MM.1S (cell line): ENCODE measurements at regions not wholly inside any gene's neighbourhood (a gene's known extent, or its start where the extent isn't known, plus 50 kb on each side); places are given as distances from the start of the nearest gene placed in this dataset.

Source experiments
- DNase-seq: peaks from one replicate; pipeline ENCODE4 v3.0.0-alpha.2; 2015
- H2AFZ ChIP-seq: fragments of 300-600 bp; sonication (generic); 2 replicates; pipeline ENCODE4 v1.6.0; 2016; ENCODE audit warnings: antibody characterized with exemption, low read length
- H3F3A ChIP-seq: fragments of 300-600 bp; sonication (generic); 2 replicates; pipeline ENCODE4 v1.6.1; 2016; ENCODE audit warnings: mild to moderate bottlenecking, antibody characterized with exemption, low read length, moderate library complexity, mixed read lengths; ENCODE audit not compliant: insufficient read depth
- H3K27ac ChIP-seq: fragments of 300-600 bp; sonication (generic); 2 replicates; pipeline ENCODE4 v1.5.1; 2016; ENCODE audit warnings: mild to moderate bottlenecking, low read length
- H3K27me3 ChIP-seq: fragments of 300-600 bp; sonication (generic); replicated peaks from 2 replicates; pipeline ENCODE4 v1.6.0; 2016; ENCODE audit warnings: low read length; ENCODE audit not compliant: insufficient read depth
- H3K36me3 ChIP-seq: fragments of 300-600 bp; sonication (generic); replicated peaks from 2 replicates; pipeline ENCODE4 v1.6.1; 2016; ENCODE audit warnings: mild to moderate bottlenecking, low read length, mixed read lengths; ENCODE audit not compliant: insufficient read depth
- H3K4me1 ChIP-seq: fragments of 300-600 bp; sonication (generic); 2 replicates; pipeline ENCODE4 v1.6.1; 2016; ENCODE audit warnings: low read length, mixed read lengths
- H3K4me2 ChIP-seq: fragments of 300-600 bp; sonication (generic); 2 replicates; pipeline ENCODE4 v1.6.0; 2016; ENCODE audit warnings: low read depth, low read length
- H3K4me3 ChIP-seq: fragments of 300-600 bp; sonication (generic); 2 replicates; pipeline ENCODE4 v1.5.1; 2016; ENCODE audit warnings: low read length, mixed read lengths
- H3K79me2 ChIP-seq: fragments of 300-600 bp; sonication (generic); 2 replicates; pipeline ENCODE4 v1.6.1; 2016; ENCODE audit warnings: mixed run types, low read length, mixed read lengths
- H3K9ac ChIP-seq: fragments of 300-600 bp; sonication (generic); 2 replicates; pipeline ENCODE4 v1.6.1; 2016; ENCODE audit warnings: low read length, mixed read lengths
- H3K9me2 ChIP-seq: fragments of 300-600 bp; sonication (generic); replicated peaks from 2 replicates; pipeline ENCODE4 v1.6.1; 2016; ENCODE audit warnings: mild to moderate bottlenecking, low read length, mixed read lengths; ENCODE audit not compliant: insufficient read depth
- H3K9me3 ChIP-seq: fragments of 300-600 bp; sonication (generic); replicated peaks from 2 replicates; pipeline ENCODE4 v1.6.1; 2016; ENCODE audit warnings: mild to moderate bottlenecking, low read length, mixed read lengths; ENCODE audit not compliant: insufficient read depth
- H4K20me1 ChIP-seq: fragments of 300-600 bp; sonication (generic); 2 replicates; pipeline ENCODE4 v1.6.1; 2016; ENCODE audit warnings: mild to moderate bottlenecking, low read length, moderate library complexity, mixed read lengths; ENCODE audit not compliant: insufficient read depth
- EZH2 ChIP-seq: fragments of 300-600 bp; sonication (generic); optimal IDR thresholded peaks from 2 replicates; pipeline ENCODE3; 2017; ENCODE audit warnings: low read depth, mild to moderate bottlenecking, antibody characterized with exemption, low read length, mixed read lengths
- EZH2phosphoT487 ChIP-seq: fragments of 300-600 bp; sonication (generic); IDR thresholded peaks from 2 replicates; pipeline ENCODE4 v1.6.1; 2018; ENCODE audit warnings: antibody characterized with exemption, low read length
- TF ChIP-seq, protein P1 (sequence below): fragments of 300-600 bp; sonication (generic); IDR thresholded peaks from 2 replicates; pipeline ENCODE4 v1.5.1; 2016; ENCODE audit warnings: antibody characterized with exemption, low read length, mixed read lengths

DNA sequence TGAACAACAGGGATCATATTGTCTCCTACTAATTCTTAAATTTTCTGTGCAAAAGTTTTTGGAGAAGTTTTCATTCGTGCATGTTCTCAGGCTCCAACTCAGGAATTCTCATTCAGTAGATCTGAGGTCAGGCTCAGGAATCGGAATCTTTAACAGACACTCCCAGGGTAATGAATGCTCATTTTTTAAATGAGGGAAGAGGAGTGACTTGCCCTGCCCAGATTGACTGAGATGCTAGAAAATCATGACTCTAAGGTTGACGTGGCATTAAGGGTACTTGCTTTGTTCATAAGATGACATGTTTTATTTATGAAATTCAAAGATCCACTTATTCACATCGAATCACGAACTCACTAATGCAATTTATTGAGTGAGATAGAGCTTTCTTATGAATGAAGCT, 196.6 kb upstream of the NPVF start:
- no peaks in the 10 kb centered on the region for H3K4me1 ChIP-seq
- H3K27me3 ChIP-seq = no peaks in the 10 kb centered on the region
- H2AFZ ChIP-seq = no peak overlapping the region
- H3K9me2 ChIP-seq = no peaks in the 10 kb centered on the region
- no peaks in the 10 kb centered on the region for H3F3A ChIP-seq
- no peak for DNase-seq
- H3K4me3 ChIP-seq = no peak overlapping the region
- no peak overlapping the region for H3K4me2 ChIP-seq
- H3K9ac ChIP-seq = no peak overlapping the region
- no peak overlapping the region for H3K27ac ChIP-seq
- no peaks in the 10 kb centered on the region for H4K20me1 ChIP-seq
- no peak for TF ChIP-seq EZH2
- TF ChIP-seq EZH2phosphoT487 = no peak
- TF ChIP-seq, protein P1, sequence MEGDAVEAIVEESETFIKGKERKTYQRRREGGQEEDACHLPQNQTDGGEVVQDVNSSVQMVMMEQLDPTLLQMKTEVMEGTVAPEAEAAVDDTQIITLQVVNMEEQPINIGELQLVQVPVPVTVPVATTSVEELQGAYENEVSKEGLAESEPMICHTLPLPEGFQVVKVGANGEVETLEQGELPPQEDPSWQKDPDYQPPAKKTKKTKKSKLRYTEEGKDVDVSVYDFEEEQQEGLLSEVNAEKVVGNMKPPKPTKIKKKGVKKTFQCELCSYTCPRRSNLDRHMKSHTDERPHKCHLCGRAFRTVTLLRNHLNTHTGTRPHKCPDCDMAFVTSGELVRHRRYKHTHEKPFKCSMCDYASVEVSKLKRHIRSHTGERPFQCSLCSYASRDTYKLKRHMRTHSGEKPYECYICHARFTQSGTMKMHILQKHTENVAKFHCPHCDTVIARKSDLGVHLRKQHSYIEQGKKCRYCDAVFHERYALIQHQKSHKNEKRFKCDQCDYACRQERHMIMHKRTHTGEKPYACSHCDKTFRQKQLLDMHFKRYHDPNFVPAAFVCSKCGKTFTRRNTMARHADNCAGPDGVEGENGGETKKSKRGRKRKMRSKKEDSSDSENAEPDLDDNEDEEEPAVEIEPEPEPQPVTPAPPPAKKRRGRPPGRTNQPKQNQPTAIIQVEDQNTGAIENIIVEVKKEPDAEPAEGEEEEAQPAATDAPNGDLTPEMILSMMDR = no peak
- H3K36me3 ChIP-seq = no peaks in the 10 kb centered on the region
- no peaks in the 10 kb centered on the region for H3K9me3 ChIP-seq
- H3K79me2 ChIP-seq = no peaks in the 10 kb centered on the region

DNA sequence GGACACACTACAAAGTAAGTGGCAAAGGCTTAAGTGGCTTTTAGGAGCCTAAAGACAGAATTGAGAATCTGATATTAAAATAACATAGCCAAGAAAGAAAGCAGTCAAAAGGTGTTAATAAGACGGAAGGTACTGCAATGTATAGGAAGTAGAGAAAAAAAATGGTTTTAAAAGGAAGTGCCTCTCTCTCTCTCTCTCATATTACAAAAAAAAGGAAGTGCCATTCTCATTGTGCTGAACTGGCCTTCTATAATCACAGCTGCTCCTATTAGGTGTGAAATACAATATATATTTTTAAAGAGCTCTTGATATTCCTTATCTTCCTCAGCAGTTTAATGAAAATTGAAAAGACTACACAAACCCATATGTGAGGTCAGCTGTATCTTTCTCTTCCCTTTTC, 199.4 kb upstream of the NPVF start:
- no peaks in the 10 kb centered on the region for H3K27me3 ChIP-seq
- H3K79me2 ChIP-seq = no peaks in the 10 kb centered on the region
- DNase-seq = no peak
- H3K4me3 ChIP-seq = no peak overlapping the region
- H3K27ac ChIP-seq = no peak overlapping the region
- TF ChIP-seq, protein P1 = no peak
- TF ChIP-seq EZH2 (no peak), EZH2phosphoT487 (no peak)
- H4K20me1 ChIP-seq = no peaks in the 10 kb centered on the region
- no peak overlapping the region for H2AFZ ChIP-seq
- H3K4me2 ChIP-seq = no peak overlapping the region
- H3K9me3 ChIP-seq = no peaks in the 10 kb centered on the region
- H3F3A ChIP-seq = no peaks in the 10 kb centered on the region
- no peaks in the 10 kb centered on the region for H3K9me2 ChIP-seq
- H3K4me1 ChIP-seq = no peaks in the 10 kb centered on the region
- no peak overlapping the region for H3K9ac ChIP-seq
- H3K36me3 ChIP-seq = no peaks in the 10 kb centered on the region

DNA sequence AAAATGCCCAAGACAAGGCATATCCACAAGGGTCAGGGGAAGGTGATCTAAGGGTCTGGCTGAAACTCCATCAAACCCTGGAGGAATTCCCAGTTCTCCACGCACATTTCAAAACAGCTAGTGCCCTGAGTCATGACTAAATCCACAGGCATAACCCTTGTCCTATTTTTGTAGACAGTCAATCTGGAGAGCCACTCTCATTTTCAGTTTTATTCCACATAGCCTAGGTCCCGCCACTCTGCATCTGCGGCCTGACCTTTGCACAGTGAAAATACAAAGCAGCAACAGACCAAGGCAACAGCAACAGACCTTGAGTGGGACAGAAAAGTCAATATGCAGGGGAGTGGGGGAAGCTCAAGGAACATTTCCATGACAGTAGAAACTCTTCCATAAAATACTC, 201.4 kb upstream of the NPVF start:
- no peak overlapping the region for H2AFZ ChIP-seq
- no peaks in the 10 kb centered on the region for H3K27me3 ChIP-seq
- H3K9me3 ChIP-seq = no peaks in the 10 kb centered on the region
- no peaks in the 10 kb centered on the region for H3K79me2 ChIP-seq
- no peak overlapping the region for H3K27ac ChIP-seq
- H4K20me1 ChIP-seq = no peaks in the 10 kb centered on the region
- H3K9me2 ChIP-seq = no peaks in the 10 kb centered on the region
- H3K36me3 ChIP-seq = no peaks in the 10 kb centered on the region
- no peak overlapping the region for H3K9ac ChIP-seq
- H3K4me3 ChIP-seq = no peak overlapping the region
- no peaks in the 10 kb centered on the region for H3K4me1 ChIP-seq
- no peaks in the 10 kb centered on the region for H3F3A ChIP-seq
- DNase-seq = no peak
- no peak overlapping the region for H3K4me2 ChIP-seq
- TF ChIP-seq, protein P1 = no peak
- no peak for TF ChIP-seq EZH2
- no peak for TF ChIP-seq EZH2phosphoT487
